ENCODE measurements at regions not wholly inside any gene's neighbourhood (a gene's known extent, or its start where the extent isn't known, plus 50 kb on each side); places are given as distances from the start of the nearest gene placed in this dataset.
"Not testable (repeated sequence)": the region's sequence is repeated elsewhere in the genome, so short reads cannot be mapped to it uniquely, and the experiment has no call there.

GRCh38 chr4:89493367-89493766, 185.8 kb upstream of the GPRIN3 start:
- no TSS peak for BruUV-seq (replicated peaks)
- TF ChIP-seq CTCF (conservative IDR thresholded peaks at IDR 0.05) (no peak), EZH2 (IDR thresholded peaks at IDR 0.05; ENCODE audit: low read depth) (no peak)
- Histone ChIP-seq H3K4me1 (replicated peaks; ENCODE audit: insufficient read depth) (no peaks in the 10 kb centered on the region), H3K36me3 (ENCODE audit: low read depth) (no peaks in the 10 kb centered on the region), H4K20me1 (ENCODE audit: insufficient read depth) (no peaks in the 10 kb centered on the region), H3K4me3 (no peak overlapping the region), H3K79me2 (ENCODE audit: low read depth) (no peaks in the 10 kb centered on the region), H3K27me3 (ENCODE audit: insufficient read depth, low read depth) (no peaks in the 10 kb centered on the region), H3K4me2 (no peak overlapping the region), H3K9me3 (ENCODE audit: insufficient read depth, low read depth) (no peaks in the 10 kb centered on the region), H2AFZ (no peak overlapping the region), H3K27ac (no peak overlapping the region), H3K9me2 (ENCODE audit: insufficient read depth) (no peaks in the 10 kb centered on the region; the same call in 1 of the 2 replicates), H3F3A (ENCODE audit: insufficient read depth, low read depth) (no peaks in the 10 kb centered on the region)
- ChIA-PET CTCF (no interaction called here), POLR2A (ENCODE audit: unreplicated experiment) (interaction anchor here (0.6 kb wide), 1 partner anchor 140 kb away, joined by 7 read pairs; no protein-coding TSS in a partner anchor)
- DNase-seq = no peak
- intact Hi-C loops (cut with micrococcal nuclease; ENCODE audit: unreplicated experiment) = no loop called here

- Histone ChIP-seq H3K27ac (no peak overlapping the region), H4K20me1 (ENCODE audit: insufficient read depth) (no peaks in the 10 kb centered on the region), H3K79me2 (ENCODE audit: low read depth) (no peaks in the 10 kb centered on the region), H3K4me3 (no peak overlapping the region), H3K9me2 (ENCODE audit: insufficient read depth) (no peaks in the 10 kb centered on the region; the same call in 1 of the 2 replicates), H3F3A (ENCODE audit: insufficient read depth, low read depth) (no peaks in the 10 kb centered on the region), H3K4me1 (replicated peaks; ENCODE audit: insufficient read depth) (no peaks in the 10 kb centered on the region), H3K27me3 (ENCODE audit: insufficient read depth, low read depth) (no peaks in the 10 kb centered on the region), H2AFZ (no peak overlapping the region), H3K4me2 (no peak overlapping the region), H3K36me3 (ENCODE audit: low read depth) (no peaks in the 10 kb centered on the region), H3K9me3 (ENCODE audit: insufficient read depth, low read depth) (no peaks in the 10 kb centered on the region)
- ChIA-PET POLR2A (ENCODE audit: unreplicated experiment) (interaction anchor here (0.6 kb wide), 1 partner anchor 141 kb away, joined by 7 read pairs; no protein-coding TSS in a partner anchor), CTCF (no interaction called here)
- intact Hi-C loops (cut with micrococcal nuclease; ENCODE audit: unreplicated experiment) = no loop called here
- no TSS peak for BruUV-seq (replicated peaks)
- no peak for TF ChIP-seq EZH2 (IDR thresholded peaks at IDR 0.05; ENCODE audit: low read depth)
- TF ChIP-seq CTCF (conservative IDR thresholded peaks at IDR 0.05) = no peak
- no peak for DNase-seq
Measured at GRCh38 chr4:89492581-89493071, 185.0 kb upstream of the GPRIN3 start.

GRCh38 chr4:89491761-89492160, 184.2 kb upstream of the GPRIN3 start:
- no TSS peak for BruUV-seq (replicated peaks)
- TF ChIP-seq EZH2 (IDR thresholded peaks at IDR 0.05; ENCODE audit: low read depth) (no peak), CTCF (conservative IDR thresholded peaks at IDR 0.05) (no peak)
- Histone ChIP-seq H3K4me3 (no peak overlapping the region), H4K20me1 (ENCODE audit: insufficient read depth) (no peaks in the 10 kb centered on the region), H3K79me2 (ENCODE audit: low read depth) (no peaks in the 10 kb centered on the region), H3K27ac (no peak overlapping the region), H3K9me3 (ENCODE audit: insufficient read depth, low read depth) (no peaks in the 10 kb centered on the region), H3K4me2 (no peak overlapping the region), H3K27me3 (ENCODE audit: insufficient read depth, low read depth) (no peaks in the 10 kb centered on the region), H3F3A (ENCODE audit: insufficient read depth, low read depth) (no peaks in the 10 kb centered on the region), H2AFZ (no peak overlapping the region), H3K36me3 (ENCODE audit: low read depth) (no peaks in the 10 kb centered on the region), H3K9me2 (ENCODE audit: insufficient read depth) (no peaks in the 10 kb centered on the region; the same call in 1 of the 2 replicates), H3K4me1 (replicated peaks; ENCODE audit: insufficient read depth) (no peaks in the 10 kb centered on the region)
- ChIA-PET CTCF (no interaction called here), POLR2A (ENCODE audit: unreplicated experiment) (no interaction called here)
- no peak for DNase-seq
- intact Hi-C loops (cut with micrococcal nuclease; ENCODE audit: unreplicated experiment) = no loop called here

GRCh38 chr4:89489921-89490431, 182.4 kb upstream of the GPRIN3 start:
- DNase-seq; H3F3A ChIP-seq (ENCODE audit: insufficient read depth, low read depth); H3K4me1 ChIP-seq (replicated peaks; ENCODE audit: insufficient read depth); H2AFZ ChIP-seq; H3K4me3 ChIP-seq; POLR2A ChIA-PET (ENCODE audit: unreplicated experiment); CTCF ChIA-PET; BruUV-seq (replicated peaks); H3K36me3 ChIP-seq (ENCODE audit: low read depth); H3K79me2 ChIP-seq (ENCODE audit: low read depth); H3K9me3 ChIP-seq (ENCODE audit: insufficient read depth, low read depth); H4K20me1 ChIP-seq (ENCODE audit: insufficient read depth); H3K27me3 ChIP-seq (ENCODE audit: insufficient read depth, low read depth); H3K27ac ChIP-seq; H3K4me2 ChIP-seq; H3K9me2 ChIP-seq (ENCODE audit: insufficient read depth): not testable (repeated sequence)
- intact Hi-C loops (cut with micrococcal nuclease; ENCODE audit: unreplicated experiment) = loop anchor here (5.0 to 10.0 kb wide), 3 partner anchors 165 to 805 kb away; no protein-coding TSS in a partner anchor
